ENCODE measurements at regions not wholly inside any gene's neighbourhood (a gene's known extent, or its start where the extent isn't known, plus 50 kb on each side); places are given as distances from the start of the nearest gene placed in this dataset.

GRCh38 chr10:133003188-133003587, 60.8 kb upstream of the CFAP46 start:
- TF ChIP-seq CTCF (IDR thresholded peaks at IDR 0.05) (no peak), POLR2A (IDR thresholded peaks at IDR 0.05) (no peak)
